DMS53 (cell line): ENCODE measurements at regions not wholly inside any gene's neighbourhood (a gene's known extent, or its start where the extent isn't known, plus 50 kb on each side); places are given as distances from the start of the nearest gene placed in this dataset.

Source experiments
- DNase-seq: peaks from one replicate; lab custom pipeline; 2025; lab: John Stamatoyannopoulos, UW

DNA sequence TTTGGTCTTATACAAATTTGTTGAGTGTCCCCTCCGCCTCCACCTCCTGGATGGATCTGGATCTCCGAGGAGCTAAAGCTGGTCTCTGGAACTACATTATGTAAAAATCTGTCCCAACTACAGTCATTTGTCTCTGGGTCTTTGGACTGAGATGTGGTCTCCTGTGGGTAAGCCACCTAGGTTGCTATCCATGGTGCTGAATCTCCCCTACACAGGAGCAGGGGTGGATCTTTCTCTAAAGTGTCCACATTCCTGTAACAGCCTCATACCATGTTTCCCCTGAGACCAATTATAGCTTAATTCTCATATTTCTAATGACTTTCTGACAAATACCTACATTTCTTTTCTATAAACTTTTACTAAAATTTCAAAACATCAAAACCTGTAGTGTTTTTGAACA lies 625.8 kb downstream of the TAFA4 start:
- DNase-seq = peak; percentile 4

GRCh38 chr3:68295457-68295856 lies 636.9 kb downstream of the TAFA4 start:
- DNase-seq = no peak

DNA sequence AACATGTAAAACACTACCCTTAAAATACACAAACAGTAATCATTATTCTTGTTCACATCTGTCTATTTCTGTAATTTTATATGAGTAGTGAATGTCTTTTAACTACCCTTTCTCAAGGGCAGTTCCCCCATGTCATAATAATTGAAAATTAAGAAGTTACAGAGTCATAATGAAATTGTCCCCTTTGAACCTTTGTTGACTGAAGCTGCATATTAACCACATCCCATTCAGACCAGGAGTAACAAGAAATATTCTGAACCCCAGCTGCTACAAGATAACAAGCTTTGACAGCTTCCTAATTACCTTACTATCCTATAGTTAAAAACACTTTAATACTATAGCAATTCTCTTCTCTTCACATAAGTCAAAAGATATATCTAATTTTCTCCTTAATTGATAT lies 635.9 kb upstream of the SUCLG2 start:
- DNase-seq = no peak

DNA sequence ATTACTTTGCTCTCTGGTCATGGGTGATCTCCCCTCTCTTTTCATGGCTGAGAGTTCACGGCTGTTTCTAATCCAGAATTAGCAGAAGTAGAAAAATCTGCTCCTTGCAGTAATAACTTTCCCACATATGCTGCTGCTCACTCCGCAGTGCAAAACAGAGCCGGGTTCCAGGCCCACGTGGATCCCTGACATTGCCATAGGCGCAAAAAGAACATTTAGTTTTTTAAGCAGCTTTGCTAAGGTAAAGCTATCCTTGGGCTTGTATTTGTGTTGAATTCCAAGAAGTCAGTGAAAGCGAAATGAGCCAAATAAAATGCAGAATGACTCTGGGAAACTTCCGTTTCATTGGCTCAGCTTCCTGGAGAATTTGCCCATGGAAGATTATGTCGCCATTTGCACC lies 633.7 kb upstream of the SUCLG2 start:
- no peak for DNase-seq

DNA sequence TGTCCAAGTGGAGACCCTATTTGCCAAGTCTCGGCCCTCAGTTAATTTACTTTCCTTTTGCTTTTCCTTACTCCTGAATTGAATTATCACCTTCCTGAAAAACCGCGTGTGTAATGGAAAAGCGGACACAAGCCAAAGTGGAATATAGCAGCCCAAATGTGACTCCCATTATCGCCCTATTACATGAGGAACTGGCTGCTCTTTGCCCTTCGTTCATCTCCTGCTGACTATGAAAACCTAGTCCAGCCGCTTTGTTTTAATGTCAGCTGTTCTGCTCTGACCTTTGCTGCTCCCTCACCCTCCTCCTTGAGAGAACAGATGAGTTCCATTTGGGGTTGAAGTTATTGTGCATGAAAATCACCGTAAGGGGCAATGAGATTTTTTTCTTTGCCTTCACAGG lies 632.7 kb upstream of the SUCLG2 start:
- no peak for DNase-seq

DNA sequence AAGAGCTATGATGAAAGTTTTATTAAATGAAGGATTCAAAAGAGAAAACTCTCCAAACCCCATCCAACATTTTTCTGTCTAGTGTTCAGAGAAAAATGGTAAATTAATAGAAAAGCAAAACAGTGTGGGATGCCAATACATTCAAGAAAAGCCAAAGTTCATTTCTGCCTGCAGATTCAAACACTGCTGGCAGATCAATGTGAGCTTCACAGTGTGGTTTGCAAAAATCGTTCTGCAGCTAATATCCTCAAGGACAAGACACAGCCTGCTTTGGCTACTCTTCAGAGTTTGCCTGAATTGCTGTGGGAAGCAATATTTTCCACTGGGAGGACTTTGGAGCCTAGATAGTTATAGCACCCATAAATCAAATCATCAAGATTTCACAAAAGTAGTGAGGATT lies 619.9 kb upstream of the SUCLG2 start:
- no peak for DNase-seq

DNA sequence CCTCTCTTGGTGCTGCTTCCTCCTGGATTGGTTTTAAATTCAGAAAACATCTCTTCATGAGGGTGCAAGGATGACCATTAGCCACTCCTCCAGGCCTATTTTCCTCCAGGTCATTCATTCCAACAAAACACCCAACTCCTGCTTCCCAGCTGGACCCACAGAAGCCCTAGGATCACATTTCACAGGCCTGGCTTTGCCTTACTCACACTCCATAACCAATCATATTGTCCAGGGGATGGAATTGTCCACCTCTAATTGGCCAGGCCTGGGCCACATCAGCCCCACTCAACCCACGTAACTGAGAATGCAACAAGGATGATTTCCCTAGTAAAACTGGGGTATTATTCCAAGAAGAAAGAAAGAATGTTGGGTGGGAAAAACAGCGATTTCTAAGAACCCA lies 616.7 kb upstream of the SUCLG2 start:
- DNase-seq = no peak

DNA sequence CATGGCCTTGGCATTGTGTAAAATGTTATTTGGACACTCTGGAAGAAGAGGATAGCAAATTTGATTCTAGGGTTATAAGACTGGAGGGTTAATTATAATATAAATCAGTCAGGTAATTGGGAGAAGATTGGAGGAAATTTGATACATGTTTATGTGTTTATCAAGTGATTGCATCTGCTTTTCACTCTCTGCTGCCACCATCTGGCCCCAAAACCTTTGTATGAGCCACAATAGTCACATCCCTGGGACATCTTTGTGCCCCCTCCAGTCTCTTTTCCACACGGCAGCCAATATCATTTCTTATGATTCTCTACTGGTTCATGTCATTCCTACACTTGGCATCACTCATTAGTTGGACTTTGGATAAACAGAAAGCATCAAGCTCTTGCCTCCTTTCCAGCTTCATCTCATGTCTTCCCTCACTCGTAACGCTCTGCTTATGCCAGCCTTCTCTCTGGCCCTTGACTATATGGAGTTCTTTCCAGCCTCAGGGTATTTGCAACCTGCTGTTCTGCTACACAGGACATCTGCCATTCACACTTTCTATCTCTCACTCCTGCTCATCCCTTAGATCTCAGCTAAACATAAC lies 602.3 kb upstream of the SUCLG2 start:
- DNase-seq = peak; percentile 23

DNA sequence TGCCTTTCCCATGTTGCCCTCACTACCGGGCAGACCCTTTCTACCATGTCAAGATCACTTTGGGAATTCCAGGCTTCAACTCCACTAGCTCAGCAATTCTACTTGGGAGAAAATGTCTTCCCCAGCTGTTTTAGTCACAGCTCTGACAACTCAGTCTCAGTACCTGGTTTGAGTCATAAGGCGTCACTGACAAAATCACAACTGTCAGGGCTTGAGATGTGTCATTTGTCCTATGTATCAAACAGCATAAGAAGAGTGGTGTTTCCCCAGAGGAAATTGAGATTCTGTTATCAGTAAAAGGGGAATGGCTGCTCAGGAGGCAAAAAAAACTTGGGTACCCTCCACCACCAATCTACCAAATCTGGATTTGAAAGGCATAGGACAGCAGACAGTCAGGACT lies 594.9 kb upstream of the SUCLG2 start:
- no peak for DNase-seq

DNA sequence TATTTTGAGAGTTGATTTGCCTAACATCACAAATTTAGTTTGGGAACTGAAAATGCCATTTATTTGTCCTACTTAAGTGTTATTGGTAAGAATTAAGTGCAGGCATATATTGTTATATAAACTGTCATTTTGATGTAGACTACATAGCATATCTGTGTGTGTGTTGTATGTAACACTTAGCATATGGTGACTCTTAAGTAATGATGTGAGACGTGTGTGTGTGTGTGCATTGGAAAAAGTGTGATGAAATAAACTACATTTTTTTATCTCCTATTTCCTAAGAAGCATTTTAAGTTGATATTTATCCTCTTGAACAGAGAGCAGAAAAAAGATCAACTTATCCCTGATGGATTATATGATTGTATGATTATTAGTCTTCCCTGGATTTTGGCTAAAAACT lies 588.2 kb upstream of the SUCLG2 start:
- DNase-seq = no peak

GRCh38 chr3:68239542-68239941 lies 585.1 kb upstream of the SUCLG2 start:
- no peak for DNase-seq

- DNase-seq = no peak
Observed at GRCh38 chr3:68234076-68234780, 579.8 kb upstream of the SUCLG2 start.

GRCh38 chr3:68228856-68229255 lies 574.4 kb upstream of the SUCLG2 start:
- no peak for DNase-seq

DNA sequence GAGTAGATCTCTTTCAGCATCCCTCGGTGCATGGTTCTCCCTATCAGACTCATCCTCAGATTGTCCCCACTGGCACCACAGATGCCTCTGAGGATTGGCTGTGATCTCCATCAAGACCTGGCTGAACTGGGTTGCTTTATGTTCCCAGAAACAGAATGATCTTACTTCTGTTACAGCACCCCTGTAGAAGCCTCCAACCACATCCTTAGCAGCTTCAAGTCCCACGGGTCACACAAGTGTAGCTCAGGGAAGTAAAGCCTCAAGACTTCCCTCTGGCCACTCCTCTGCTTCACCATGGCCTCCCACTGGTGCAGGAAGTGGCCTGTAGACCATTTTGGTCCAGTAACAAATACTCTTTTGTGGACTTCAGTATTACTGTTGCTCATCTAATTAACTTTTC lies 566.4 kb upstream of the SUCLG2 start:
- DNase-seq = no peak

- DNase-seq = no peak
Observed at GRCh38 chr3:68211637-68212036, 557.2 kb upstream of the SUCLG2 start.

- DNase-seq = no peak
Observed at GRCh38 chr3:68210635-68211034, 556.2 kb upstream of the SUCLG2 start.

DNA sequence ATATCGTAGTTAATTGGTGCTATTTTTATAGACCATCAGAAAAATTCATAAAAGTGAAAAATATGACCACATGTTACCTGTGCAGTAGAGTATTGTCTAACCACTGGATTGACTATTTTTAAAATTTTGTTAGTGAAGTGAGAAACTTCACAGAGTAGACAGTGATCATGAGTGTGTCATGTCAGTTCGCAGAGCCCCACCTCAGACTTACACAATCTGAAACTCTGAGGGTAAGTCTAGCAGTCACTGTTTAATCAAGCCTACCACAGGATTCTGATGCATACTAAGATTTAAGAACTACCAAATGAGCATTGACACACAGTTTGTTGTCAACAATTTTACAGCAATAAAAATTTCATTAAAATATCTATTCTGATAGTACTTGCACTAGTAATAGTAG lies 552.9 kb upstream of the SUCLG2 start:
- DNase-seq = no peak

DNA sequence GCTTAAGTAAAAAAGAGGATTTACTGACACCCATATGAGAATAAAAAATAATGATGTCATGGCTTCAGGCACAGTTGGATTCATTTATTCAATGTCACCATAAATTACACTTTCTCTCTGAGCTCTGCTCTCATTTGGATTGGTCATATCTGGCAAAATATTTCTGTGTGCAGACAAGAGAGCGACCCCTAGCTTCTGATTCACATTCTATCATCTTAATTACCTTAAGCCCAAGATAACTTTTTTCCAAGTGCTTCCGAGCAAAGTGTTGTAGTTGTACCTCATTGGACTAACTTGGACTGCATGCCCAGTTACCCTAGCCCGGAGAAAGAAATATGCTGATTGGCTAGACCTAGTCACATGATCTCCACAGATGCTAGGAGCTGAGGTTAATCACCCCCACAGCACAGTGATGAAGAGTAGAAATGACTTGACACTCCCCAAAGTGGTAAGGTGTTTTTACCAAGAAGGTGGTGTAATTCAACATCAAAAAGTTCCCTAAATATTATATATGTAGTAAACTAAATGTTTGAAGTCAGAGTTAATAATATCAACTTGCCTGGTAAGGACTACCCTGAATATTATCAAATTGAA lies 552.2 kb upstream of the SUCLG2 start:
- DNase-seq = no peak

GRCh38 chr3:68186733-68187132 lies 532.3 kb upstream of the SUCLG2 start:
- DNase-seq = no peak

DNA sequence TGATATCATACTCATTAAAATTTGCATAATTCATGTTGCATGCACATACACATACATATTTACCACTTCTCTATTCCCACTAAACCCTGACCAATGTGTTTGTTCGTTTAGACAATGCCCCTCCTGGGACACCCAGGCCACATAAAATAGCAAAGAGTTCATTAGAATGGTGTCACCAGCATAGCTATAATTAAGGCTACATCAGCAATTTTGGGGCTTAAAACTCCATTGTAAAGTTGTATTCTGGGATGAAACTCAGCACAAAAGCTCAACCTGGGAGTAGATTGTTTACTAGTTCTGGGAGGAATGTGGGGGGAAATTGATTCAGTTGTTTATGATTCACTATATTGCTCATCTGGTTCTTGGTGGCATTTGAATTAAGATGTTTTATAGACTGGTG lies 522.2 kb upstream of the SUCLG2 start:
- no peak for DNase-seq

DNA sequence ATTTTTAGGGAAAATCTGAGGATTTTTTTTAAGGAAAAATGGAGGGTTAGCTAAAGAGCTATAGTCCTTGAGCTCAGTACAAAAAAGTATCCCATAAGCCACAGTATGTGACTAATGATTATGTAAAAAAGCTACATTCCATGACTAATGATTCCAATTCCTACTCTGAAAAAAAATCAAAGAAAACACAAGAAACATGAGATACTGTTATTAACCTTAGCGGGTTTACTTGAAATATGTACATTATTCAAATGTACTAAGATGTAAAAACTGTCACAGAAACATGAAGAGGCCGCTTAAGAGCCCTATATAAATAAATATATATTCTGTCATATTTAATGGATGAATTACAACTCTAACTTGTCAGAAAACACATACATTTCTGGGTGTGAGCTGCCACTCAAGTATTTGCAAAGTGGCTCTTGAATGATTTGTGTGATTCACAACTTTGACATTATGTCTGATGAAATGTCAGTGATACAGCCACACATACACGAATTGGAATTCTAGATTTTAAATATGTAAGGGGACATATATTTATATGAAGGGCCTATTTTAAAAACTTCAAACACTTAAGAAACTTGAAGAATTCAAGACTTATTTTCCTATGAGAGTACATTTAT lies 518.7 kb upstream of the SUCLG2 start:
- DNase-seq = no peak

GRCh38 chr3:68172039-68172438 lies 517.6 kb upstream of the SUCLG2 start:
- no peak for DNase-seq

- no peak for DNase-seq
Observed at GRCh38 chr3:68163968-68164367, 509.6 kb upstream of the SUCLG2 start.
